Keratinocyte (primary cell): ENCODE measurements at regions not wholly inside any gene's neighbourhood (a gene's known extent, or its start where the extent isn't known, plus 50 kb on each side); places are given as distances from the start of the nearest gene placed in this dataset.

Experiments used
- DNase-seq: peaks from one replicate; pipeline ENCODE4 v3.0.0-alpha.2; 2011; ENCODE audit warnings: low read depth, missing footprints, low spot score
- FAIRE-seq: peaks from 2 replicates; lab custom pipeline; 2011; peaks lifted over from hg19 to GRCh38; lab: Jason Lieb, UNC
- H2AFZ ChIP-seq: 2 replicates; pipeline ENCODE4 v1.6.0; 2012; ENCODE audit warnings: low read length, control low read depth, inconsistent platforms; ENCODE audit not compliant: control insufficient read depth
- H3K27ac ChIP-seq: 2 replicates; pipeline ENCODE4 v1.5.1; 2011; ENCODE audit warnings: low read length; ENCODE audit not compliant: control insufficient read depth, insufficient read depth
- H3K27me3 ChIP-seq: 3 replicates; pipeline ENCODE4 v1.6.0; 2011; ENCODE audit warnings: low read length; ENCODE audit not compliant: control insufficient read depth, insufficient read depth; ENCODE audit errors: extremely low read depth
- H3K36me3 ChIP-seq, 2 experiments: 2 replicates in 1 of 2; 3 replicates in 1 of 2; pipeline ENCODE4 v1.5.1; 2011; ENCODE audit warnings: low read length in 2 of 2, mild to moderate bottlenecking in 1 of 2; ENCODE audit not compliant: control insufficient read depth in 2 of 2, insufficient read depth in 2 of 2; ENCODE audit errors: extremely low read depth in 1 of 2
- H3K4me1 ChIP-seq: 3 replicates; pipeline ENCODE4 v1.5.1; 2011; ENCODE audit warnings: low read length; ENCODE audit not compliant: control insufficient read depth, insufficient read depth; ENCODE audit errors: extremely low read depth
- H3K4me2 ChIP-seq: 3 replicates; pipeline ENCODE4 v1.6.0; 2011; ENCODE audit warnings: low read depth, low read length; ENCODE audit not compliant: control insufficient read depth, insufficient read depth; ENCODE audit errors: extremely low read depth
- H3K4me3 ChIP-seq, 3 experiments: fragments of 200-600 bp in 1 of 3; sonication (generic) in 1 of 3; 2 replicates in 2 of 3; 3 replicates in 1 of 3; pipeline ENCODE4 v1.5.1; 2011 to 2016; ENCODE audit warnings: low read length in 3 of 3, mild to moderate bottlenecking in 3 of 3, control low read depth in 2 of 3, inconsistent platforms in 1 of 3, low read depth in 1 of 3, mixed read lengths in 1 of 3, mixed run types in 1 of 3, moderate library complexity in 1 of 3; ENCODE audit not compliant: control insufficient read depth in 2 of 3, insufficient read depth in 2 of 3; ENCODE audit errors: extremely low read depth in 1 of 3
- H3K79me2 ChIP-seq: 2 replicates; pipeline ENCODE4 v1.6.0; 2012; ENCODE audit warnings: low read length; ENCODE audit not compliant: control insufficient read depth, insufficient read depth
- H3K9ac ChIP-seq: 3 replicates; pipeline ENCODE4 v1.6.0; 2011; ENCODE audit warnings: low read length; ENCODE audit not compliant: control insufficient read depth, insufficient read depth; ENCODE audit errors: extremely low read depth
- H3K9me1 ChIP-seq: 3 replicates; pipeline ENCODE4 v1.6.0; 2011; ENCODE audit warnings: low read length; ENCODE audit not compliant: control insufficient read depth, insufficient read depth; ENCODE audit errors: extremely low read depth
- H3K9me3 ChIP-seq: 2 replicates; pipeline ENCODE4 v1.5.1; 2012; ENCODE audit warnings: low read depth, low read length; ENCODE audit not compliant: control insufficient read depth
- H4K20me1 ChIP-seq: 3 replicates; pipeline ENCODE4 v1.6.0; 2011; ENCODE audit warnings: low read length; ENCODE audit not compliant: control insufficient read depth, insufficient read depth; ENCODE audit errors: extremely low read depth
- EZH2 ChIP-seq: IDR thresholded peaks from one replicate; pipeline ENCODE4 v1.6.1; 2012; ENCODE audit warnings: inconsistent platforms, mild to moderate bottlenecking, low read length, moderate library complexity
- dilution Hi-C: fragments of 300-500 bp; cut with MboI; formaldehyde crosslinking; loops from one replicate; pipeline ENCODE4 v1.7.0; 2020; ENCODE audit warnings: low sequenced_read_pairs; ENCODE audit not compliant: extremely low pct_ligation_motif_present
- TF ChIP-seq, protein P1 (sequence below), 3 experiments: IDR thresholded peaks in 1 of 3; conservative IDR thresholded peaks in 1 of 3; optimal IDR thresholded peaks in 1 of 3; 2 replicates in 2 of 3; 3 replicates in 1 of 3; pipeline versions ENCODE3 to v1.5.1; 2011; ENCODE audit warnings: low read length in 3 of 3, mild to moderate bottlenecking in 3 of 3, moderate library complexity in 2 of 3, control low read depth in 1 of 3, inconsistent platforms in 1 of 3; ENCODE audit not compliant: insufficient read depth in 2 of 3; ENCODE audit errors: extremely low read depth in 1 of 3

DNA sequence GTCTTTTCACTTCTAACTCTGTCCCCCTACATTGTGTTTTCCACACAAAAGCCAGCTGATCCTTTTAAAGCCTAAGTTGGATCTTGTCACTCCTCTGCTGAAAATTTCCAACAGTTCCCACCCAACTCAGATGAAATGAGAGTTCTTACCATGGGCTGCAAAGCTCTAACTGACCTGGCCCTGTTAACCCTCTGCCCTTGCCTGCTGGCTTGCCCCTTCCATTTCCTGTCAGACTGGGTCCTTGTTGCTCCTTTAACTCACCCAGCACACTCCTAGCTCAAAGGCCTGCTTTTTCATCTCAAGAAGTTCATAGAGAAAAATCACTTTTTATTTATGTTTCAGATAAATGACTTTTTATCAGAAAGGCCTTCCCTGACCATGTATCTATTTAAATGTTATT is 66.5 kb upstream of the HEY2 start:
- no peak overlapping the region for H2AFZ ChIP-seq
- TF ChIP-seq, protein P1, sequence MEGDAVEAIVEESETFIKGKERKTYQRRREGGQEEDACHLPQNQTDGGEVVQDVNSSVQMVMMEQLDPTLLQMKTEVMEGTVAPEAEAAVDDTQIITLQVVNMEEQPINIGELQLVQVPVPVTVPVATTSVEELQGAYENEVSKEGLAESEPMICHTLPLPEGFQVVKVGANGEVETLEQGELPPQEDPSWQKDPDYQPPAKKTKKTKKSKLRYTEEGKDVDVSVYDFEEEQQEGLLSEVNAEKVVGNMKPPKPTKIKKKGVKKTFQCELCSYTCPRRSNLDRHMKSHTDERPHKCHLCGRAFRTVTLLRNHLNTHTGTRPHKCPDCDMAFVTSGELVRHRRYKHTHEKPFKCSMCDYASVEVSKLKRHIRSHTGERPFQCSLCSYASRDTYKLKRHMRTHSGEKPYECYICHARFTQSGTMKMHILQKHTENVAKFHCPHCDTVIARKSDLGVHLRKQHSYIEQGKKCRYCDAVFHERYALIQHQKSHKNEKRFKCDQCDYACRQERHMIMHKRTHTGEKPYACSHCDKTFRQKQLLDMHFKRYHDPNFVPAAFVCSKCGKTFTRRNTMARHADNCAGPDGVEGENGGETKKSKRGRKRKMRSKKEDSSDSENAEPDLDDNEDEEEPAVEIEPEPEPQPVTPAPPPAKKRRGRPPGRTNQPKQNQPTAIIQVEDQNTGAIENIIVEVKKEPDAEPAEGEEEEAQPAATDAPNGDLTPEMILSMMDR (optimal IDR thresholded peaks at IDR 0.05 in 1 of 3, IDR thresholded peaks at IDR 0.05 in 1 of 3, conservative IDR thresholded peaks at IDR 0.05 in 1 of 3; ENCODE audit: extremely low read depth in 1 of 3, insufficient read depth in 2 of 3, low read length in 3 of 3) = no peak
- H3K9me1 ChIP-seq = no peaks in the 10 kb centered on the region
- dilution Hi-C loops = no loop called here
- no peaks in the 10 kb centered on the region for H3K4me1 ChIP-seq
- no peaks in the 10 kb centered on the region for H3K36me3 ChIP-seq
- DNase-seq (no peak), FAIRE-seq (no peak)
- no peaks in the 10 kb centered on the region for H3K79me2 ChIP-seq
- no peak overlapping the region for H3K4me3 ChIP-seq
- no peak overlapping the region for H3K27ac ChIP-seq
- no peaks in the 10 kb centered on the region for H4K20me1 ChIP-seq
- no peaks in the 10 kb centered on the region for H3K27me3 ChIP-seq
- no peaks in the 10 kb centered on the region for H3K9me3 ChIP-seq
- H3K4me2 ChIP-seq = no peak overlapping the region
- H3K9ac ChIP-seq = no peak overlapping the region

DNA sequence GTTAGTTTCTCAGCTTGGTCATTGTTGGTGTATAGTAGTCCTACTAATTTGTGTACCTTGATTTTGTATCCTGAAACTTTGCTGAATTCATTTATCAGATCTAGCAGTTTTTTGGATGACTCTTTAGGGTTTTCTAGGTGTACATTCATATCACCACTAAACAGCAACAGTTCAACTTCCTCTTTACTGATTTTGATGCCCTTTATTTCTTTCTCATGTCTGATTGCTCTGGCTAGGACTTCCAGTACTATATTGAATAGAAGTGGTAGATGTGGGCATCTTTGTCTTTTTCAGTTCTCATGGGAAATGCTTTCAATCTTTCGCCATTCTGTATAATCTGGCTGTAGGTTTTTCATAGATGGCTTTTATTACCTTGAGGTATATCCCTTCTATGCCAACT is 61.3 kb upstream of the HEY2 start:
- dilution Hi-C loops = no loop called here
- Histone ChIP-seq H3K4me3 (no peak overlapping the region), H3K27me3 (no peaks in the 10 kb centered on the region), H3K9me3 (no peaks in the 10 kb centered on the region), H3K4me2 (no peak overlapping the region), H3K27ac (no peak overlapping the region), H3K36me3 (no peaks in the 10 kb centered on the region), H3K9ac (no peak overlapping the region), H4K20me1 (no peaks in the 10 kb centered on the region), H3K4me1 (no peaks in the 10 kb centered on the region), H3K9me1 (no peaks in the 10 kb centered on the region), H2AFZ (no peak overlapping the region), H3K79me2 (no peaks in the 10 kb centered on the region)
- DNase-seq = no peak
- no peak for FAIRE-seq
- TF ChIP-seq, protein P1 (optimal IDR thresholded peaks at IDR 0.05 in 1 of 3, IDR thresholded peaks at IDR 0.05 in 1 of 3, conservative IDR thresholded peaks at IDR 0.05 in 1 of 3; ENCODE audit: extremely low read depth in 1 of 3, insufficient read depth in 2 of 3, low read length in 3 of 3) = no peak
- TF ChIP-seq EZH2 = no peak
